Trophoblast cell (in vitro differentiated cells and primary cell): ENCODE measurements at regions not wholly inside any gene's neighbourhood (a gene's known extent, or its start where the extent isn't known, plus 50 kb on each side); places are given as distances from the start of the nearest gene placed in this dataset.
A peak's percentile ranks its signal among the peaks of the same experiment; 100 is the strongest.

Experiments
- DNase-seq, 2 donors: peaks; one replicate each; pipeline ENCODE4 v3.0.0-alpha.2; 2016
- H2AFZ ChIP-seq: 2 replicates; pipeline ENCODE4 v1.6.1; 2013; ENCODE audit warnings: low read length, moderate library complexity, mild to moderate bottlenecking; ENCODE audit not compliant: insufficient read depth, poor library complexity
- H2AK5ac ChIP-seq: 2 replicates; pipeline ENCODE4 v1.6.1; 2013; ENCODE audit warnings: mild to moderate bottlenecking, low read length
- H2BK120ac ChIP-seq: 2 replicates; pipeline ENCODE4 v1.6.1; 2013; ENCODE audit warnings: low read length, mild to moderate bottlenecking, moderate library complexity; ENCODE audit not compliant: insufficient read depth, poor library complexity
- H2BK12ac ChIP-seq: 2 replicates; pipeline ENCODE4 v1.6.1; 2013; ENCODE audit warnings: mild to moderate bottlenecking, low read length, moderate library complexity
- H2BK5ac ChIP-seq: 2 replicates; pipeline ENCODE4 v1.6.1; 2013; ENCODE audit warnings: low read length, low read depth, moderate library complexity, mild to moderate bottlenecking; ENCODE audit not compliant: poor library complexity
- H3K14ac ChIP-seq: 2 replicates; pipeline ENCODE4 v1.6.1; 2013; ENCODE audit warnings: mild to moderate bottlenecking, low read length
- H3K18ac ChIP-seq: 2 replicates; pipeline ENCODE4 v1.6.1; 2013; ENCODE audit warnings: mild to moderate bottlenecking, low read length
- H3K23ac ChIP-seq: 2 replicates; pipeline ENCODE4 v1.6.1; 2013; ENCODE audit warnings: low read length
- H3K27ac ChIP-seq: 2 replicates; pipeline ENCODE4 v1.5.1; 2013; ENCODE audit warnings: low read depth, mild to moderate bottlenecking, inconsistent platforms, low read length, moderate library complexity
- H3K27me3 ChIP-seq: 2 replicates; pipeline ENCODE4 v1.6.1; 2013; ENCODE audit warnings: inconsistent platforms, mild to moderate bottlenecking, low read length, moderate library complexity; ENCODE audit not compliant: insufficient read depth
- H3K36me3 ChIP-seq, 2 experiments: 1 replicate in 1 of 2; 2 replicates in 1 of 2; pipeline ENCODE4 v1.6.1; 2013; ENCODE audit warnings: low read length in 2 of 2, mild to moderate bottlenecking in 2 of 2, moderate library complexity in 1 of 2; ENCODE audit not compliant: insufficient read depth in 2 of 2, control insufficient read depth in 1 of 2
- H3K4ac ChIP-seq: 2 replicates; pipeline ENCODE4 v1.6.1; 2013; ENCODE audit warnings: low read depth, mild to moderate bottlenecking, low read length, moderate library complexity
- H3K4me1 ChIP-seq, 2 experiments: 1 replicate in 1 of 2; 2 replicates in 1 of 2; pipeline ENCODE4 v1.6.1; 2013; ENCODE audit warnings: low read length in 2 of 2, mild to moderate bottlenecking in 2 of 2, moderate library complexity in 1 of 2; ENCODE audit not compliant: insufficient read depth in 2 of 2, control insufficient read depth in 1 of 2
- H3K4me2 ChIP-seq: 2 replicates; pipeline ENCODE4 v1.6.1; 2013; ENCODE audit warnings: inconsistent platforms, mild to moderate bottlenecking, low read length, moderate library complexity
- H3K4me3 ChIP-seq: 2 replicates; pipeline ENCODE4 v1.5.1; 2013; ENCODE audit warnings: mild to moderate bottlenecking, low read depth, low read length, inconsistent platforms
- H3K79me1 ChIP-seq: one replicate; pipeline ENCODE4 v1.6.1; 2013; ENCODE audit warnings: low read length
- H3K79me2 ChIP-seq: 2 replicates; pipeline ENCODE4 v1.6.1; 2013; ENCODE audit warnings: low read length, mild to moderate bottlenecking; ENCODE audit not compliant: control insufficient read depth, insufficient read depth, poor library complexity
- H3K9ac ChIP-seq: 2 replicates; pipeline ENCODE4 v1.6.1; 2013; ENCODE audit warnings: mild to moderate bottlenecking, low read length
- H3K9me3 ChIP-seq: 2 replicates; pipeline ENCODE4 v1.6.1; 2013; ENCODE audit warnings: low read depth, mild to moderate bottlenecking, control low read depth, inconsistent platforms, low read length; ENCODE audit not compliant: insufficient read depth
- H4K12ac ChIP-seq: 2 replicates; pipeline ENCODE4 v1.6.1; 2013; ENCODE audit warnings: low read depth, mild to moderate bottlenecking, low read length, moderate library complexity
- H4K8ac ChIP-seq: 2 replicates; pipeline ENCODE4 v1.6.1; 2013; ENCODE audit warnings: low read depth, mild to moderate bottlenecking, low read length, moderate library complexity
- H4K91ac ChIP-seq: one replicate; pipeline ENCODE4 v1.6.1; 2013; ENCODE audit warnings: low read depth, mild to moderate bottlenecking, low read length, moderate library complexity
- WGBS: extraction: QIAGEN DNeasy Blood & Tissue Kit; methylation state at CpG from one replicate; pipeline ENCODE4 v1.1.7; 2013; ENCODE audit warnings: missing lambda C conversion rate; ENCODE audit not compliant: insufficient read length, insufficient coverage; ENCODE audit errors: extremely low coverage; 5-methylcytosine and 5-hydroxymethylcytosine counted together

- Histone ChIP-seq H2BK5ac (no peak overlapping the region), H4K91ac (no peak overlapping the region), H3K9ac (no peak overlapping the region), H3K9me3 (peaks cover 4% of the 10 kb centered on the region), H3K4me1 (no peaks in the 10 kb centered on the region), H4K12ac (no peak overlapping the region), H3K4me2 (no peak overlapping the region), H2AK5ac (no peak overlapping the region), H3K4me3 (no peak overlapping the region), H4K8ac (no peak overlapping the region), H3K79me2 (no peaks in the 10 kb centered on the region), H3K14ac (no peak overlapping the region), H2BK12ac (no peak overlapping the region), H3K18ac (no peak overlapping the region), H3K23ac (no peak overlapping the region), H3K27me3 (no peaks in the 10 kb centered on the region), H2AFZ (no peak overlapping the region), H3K4ac (no peak overlapping the region), H3K36me3 (no peaks in the 10 kb centered on the region), H3K79me1 (no peaks in the 10 kb centered on the region), H2BK120ac (no peak overlapping the region), H3K27ac (no peak overlapping the region)
- no CpG with 5 or more reads among the region's 5 CpGs for WGBS
- no peak for DNase-seq
Measured at GRCh38 chr10:127815147-127815546, 77.6 kb downstream of the CLRN3 start.

- H2AK5ac ChIP-seq, result no peak overlapping the region
- no peak overlapping the region for H2BK120ac ChIP-seq
- no peaks in the 10 kb centered on the region for H3K79me1 ChIP-seq
- no peak overlapping the region for H4K12ac ChIP-seq
- no peak overlapping the region for H3K4me3 ChIP-seq
- H3K23ac ChIP-seq, result no peak overlapping the region
- H3K27me3 ChIP-seq, result no peaks in the 10 kb centered on the region
- H3K4ac ChIP-seq, result no peak overlapping the region
- no peak overlapping the region for H2BK5ac ChIP-seq
- H3K9ac ChIP-seq, result no peak overlapping the region
- no peak overlapping the region for H2AFZ ChIP-seq
- H4K91ac ChIP-seq, result no peak overlapping the region
- no peak overlapping the region for H2BK12ac ChIP-seq
- DNase-seq, result peak in 1 of 2 donors; percentile 62
- peaks cover 6% of the 10 kb centered on the region for H3K9me3 ChIP-seq
- H3K4me1 ChIP-seq, result peaks cover 0 to 4% of the 10 kb centered on the region in 2 experiments
- no peak overlapping the region for H4K8ac ChIP-seq
- H3K36me3 ChIP-seq, result no peaks in the 10 kb centered on the region
- H3K4me2 ChIP-seq, result no peak overlapping the region
- WGBS, result no CpG with 5 or more reads among the region's 2 CpGs
- no peak overlapping the region for H3K14ac ChIP-seq
- no peak overlapping the region for H3K27ac ChIP-seq
- H3K18ac ChIP-seq, result no peak overlapping the region
- H3K79me2 ChIP-seq, result no peaks in the 10 kb centered on the region
Measured at GRCh38 chr10:127824826-127825225, 67.9 kb downstream of the CLRN3 start.

- no peak overlapping the region for H3K18ac ChIP-seq
- WGBS, result no CpG with 5 or more reads among the region's 10 CpGs
Measured at GRCh38 chr10:127826154-127826725, 66.5 kb downstream of the CLRN3 start.

GRCh38 chr10:127827354-127828140 lies 65.2 kb downstream of the CLRN3 start:
- H3K36me3 ChIP-seq, result no peaks in the 10 kb centered on the region
- no peaks in the 10 kb centered on the region for H3K27me3 ChIP-seq
- no peak overlapping the region for H4K12ac ChIP-seq
- H3K9me3 ChIP-seq, result peaks cover 6% of the 10 kb centered on the region
- no peak overlapping the region for H2BK120ac ChIP-seq
- no peak overlapping the region for H2AFZ ChIP-seq
- no peak overlapping the region for H3K9ac ChIP-seq
- no peak overlapping the region for H3K4me2 ChIP-seq
- H3K79me2 ChIP-seq, result no peaks in the 10 kb centered on the region
- H2BK5ac ChIP-seq, result no peak overlapping the region
- no peak overlapping the region for H3K4ac ChIP-seq
- no peak overlapping the region for H3K4me3 ChIP-seq
- H3K4me1 ChIP-seq, result peaks cover 0 to 4% of the 10 kb centered on the region in 2 experiments
- no peak overlapping the region for H4K8ac ChIP-seq
- no peak overlapping the region for H2BK12ac ChIP-seq
- no peaks in the 10 kb centered on the region for H3K79me1 ChIP-seq
- no peak overlapping the region for H3K18ac ChIP-seq
- H4K91ac ChIP-seq, result no peak overlapping the region
- H3K23ac ChIP-seq, result no peak overlapping the region
- H2AK5ac ChIP-seq, result no peak overlapping the region
- H3K14ac ChIP-seq, result no peak overlapping the region
- no CpG with 5 or more reads among the region's 6 CpGs for WGBS
- DNase-seq, result no peak
- no peak overlapping the region for H3K27ac ChIP-seq

More at GRCh38 chr10:127826154-127826725, 66.5 kb downstream of the CLRN3 start:
- H3K79me1 ChIP-seq, result no peaks in the 10 kb centered on the region
- H3K9ac ChIP-seq, result no peak overlapping the region
- DNase-seq, result no peak
- H3K4me3 ChIP-seq, result no peak overlapping the region
- H4K8ac ChIP-seq, result no peak overlapping the region
- H3K9me3 ChIP-seq, result peaks cover 6% of the 10 kb centered on the region
- H3K4ac ChIP-seq, result no peak overlapping the region
- no peak overlapping the region for H4K91ac ChIP-seq
- no peak overlapping the region for H2AK5ac ChIP-seq
- no peak overlapping the region for H2BK120ac ChIP-seq
- no peak overlapping the region for H2AFZ ChIP-seq
- H3K27me3 ChIP-seq, result no peaks in the 10 kb centered on the region
- H2BK12ac ChIP-seq, result no peak overlapping the region
- no peaks in the 10 kb centered on the region for H3K36me3 ChIP-seq
- no peak overlapping the region for H3K14ac ChIP-seq
- H3K4me1 ChIP-seq, result peaks cover 0 to 4% of the 10 kb centered on the region in 2 experiments
- no peak overlapping the region for H4K12ac ChIP-seq
- H3K27ac ChIP-seq, result no peak overlapping the region
- H3K23ac ChIP-seq, result no peak overlapping the region
- no peak overlapping the region for H3K4me2 ChIP-seq
- no peak overlapping the region for H2BK5ac ChIP-seq
- H3K79me2 ChIP-seq, result no peaks in the 10 kb centered on the region
